Left colon (tissue), 2 donors: ENCODE measurements at regions not wholly inside any gene's neighbourhood (a gene's known extent, or its start where the extent isn't known, plus 50 kb on each side); places are given as distances from the start of the nearest gene placed in this dataset.

ENCODE experiments used
- ATAC-seq: fragments of 200-7000 bp; cut with Tn5 transposase; one replicate; pipeline ENCODE4 v1.9.1; 2020; ENCODE audit warnings: mild to moderate bottlenecking, moderate library complexity
- DNase-seq, 2 donors: peaks; one replicate each; pipeline ENCODE4 v3.0.0-alpha.2; 2020
- intact Hi-C, 2 donors: fragments of 100-400 bp; cut with DNase I in 1 of 2; cut with micrococcal nuclease in 1 of 2; formaldehyde crosslinking; loops; one replicate each; pipeline versions ENCODE4 v1.11.2 to v1.14.0; 2022; cut with DNase I, micrococcal nuclease
- donor health status: DM: no; HTN: no; CAD: no.
- donor health status: DM: yes; HTN: yes; CAD: no.

- ATAC-seq (no peak), DNase-seq (no peak)
- intact Hi-C loops = no loop called here
These were observed 65.7 kb downstream of the TMEM18 start for GRCh38 chr2:611519-611918.

- DNase-seq = no peak
These were observed 66.7 kb downstream of the TMEM18 start for GRCh38 chr2:610491-610890.

GRCh38 chr2:609881-610280 lies 67.3 kb downstream of the TMEM18 start:
- ATAC-seq (no peak), DNase-seq (no peak)
- intact Hi-C loops = no loop called here

More at GRCh38 chr2:610491-610890, 66.7 kb downstream of the TMEM18 start:
- ATAC-seq = no peak
- intact Hi-C loops = no loop called here

- intact Hi-C loops = no loop called here
- no peak for DNase-seq
- no peak for ATAC-seq
These were observed 67.8 kb downstream of the TMEM18 start for GRCh38 chr2:609449-609848.

GRCh38 chr2:608711-609110 lies 68.5 kb downstream of the TMEM18 start:
- ATAC-seq (no peak), DNase-seq (no peak)
- intact Hi-C loops = no loop called here

GRCh38 chr2:608297-608696 lies 68.9 kb downstream of the TMEM18 start:
- ATAC-seq (no peak), DNase-seq (no peak)
- intact Hi-C loops = no loop called here

GRCh38 chr2:607709-608108 lies 69.5 kb downstream of the TMEM18 start:
- no peak for ATAC-seq
- intact Hi-C loops = no loop called here

GRCh38 chr2:607172-607571 lies 70.0 kb downstream of the TMEM18 start:
- ATAC-seq = no peak
- no peak for DNase-seq
- intact Hi-C loops = no loop called here

More at GRCh38 chr2:607709-608108, 69.5 kb downstream of the TMEM18 start:
- no peak for DNase-seq

- intact Hi-C loops = no loop called here
- ATAC-seq = no peak
- no peak for DNase-seq
These were observed 71.3 kb downstream of the TMEM18 start for GRCh38 chr2:605674-606608.

- intact Hi-C loops = no loop called here
- ATAC-seq = no peak
These were observed 72.2 kb downstream of the TMEM18 start for GRCh38 chr2:604854-605524.

GRCh38 chr2:604385-604784 lies 72.8 kb downstream of the TMEM18 start:
- intact Hi-C loops = no loop called here
- DNase-seq (no peak), ATAC-seq (no peak)

More at GRCh38 chr2:604854-605524, 72.2 kb downstream of the TMEM18 start:
- DNase-seq = no peak

GRCh38 chr2:603869-604268 lies 73.3 kb downstream of the TMEM18 start:
- ATAC-seq = no peak
- no peak for DNase-seq
- intact Hi-C loops = no loop called here

GRCh38 chr2:603427-603826 lies 73.8 kb downstream of the TMEM18 start:
- no peak for ATAC-seq
- intact Hi-C loops = no loop called here
- no peak for DNase-seq

- DNase-seq (no peak), ATAC-seq (no peak)
- intact Hi-C loops = no loop called here
These were observed 74.4 kb downstream of the TMEM18 start for GRCh38 chr2:602571-603359.

- intact Hi-C loops = no loop called here
- no peak for DNase-seq
- ATAC-seq = no peak
These were observed 75.3 kb downstream of the TMEM18 start for GRCh38 chr2:601806-602455.

GRCh38 chr2:601387-601698 lies 75.9 kb downstream of the TMEM18 start:
- ATAC-seq = no peak
- DNase-seq = no peak
- intact Hi-C loops = no loop called here

GRCh38 chr2:600542-601386 lies 76.4 kb downstream of the TMEM18 start:
- intact Hi-C loops = no loop called here
- DNase-seq (no peak), ATAC-seq (no peak)

GRCh38 chr2:599601-600000 lies 77.6 kb downstream of the TMEM18 start:
- ATAC-seq = no peak
- DNase-seq = no peak
- intact Hi-C loops = no loop called here
